SK-N-SH (cell line): ENCODE measurements at regions not wholly inside any gene's neighbourhood (a gene's known extent, or its start where the extent isn't known, plus 50 kb on each side); places are given as distances from the start of the nearest gene placed in this dataset.
A peak's percentile ranks its signal among the peaks of the same experiment; 100 is the strongest.

ENCODE experiments used
- CTCF ChIA-PET: fragments of 300-600, 350-600 bp; formaldehyde crosslinking; extraction: SDS; loops from one replicate; lab custom pipeline; 2021; lab: Yijun Ruan, JAX
- POLR2A ChIA-PET: fragments of 350-600 bp; sonication (Branson Sonifier 250); formaldehyde crosslinking; extraction: SDS; loops from one replicate; lab custom pipeline; 2020; ENCODE audit warnings: antibody characterized with exemption, inconsistent platforms; lab: Yijun Ruan, JAX
- DNase-seq: peaks from one replicate; pipeline ENCODE4 v3.0.0; 2012
- H2AFZ ChIP-seq: fragments of 200-600 bp; sonication (generic); 2 replicates; pipeline ENCODE4 v1.8.1; 2016; ENCODE audit warnings: antibody characterized with exemption, mild to moderate bottlenecking, low read depth
- H3F3A ChIP-seq: fragments of 200-600 bp; sonication (generic); replicated peaks from 2 replicates; pipeline ENCODE3; 2016; ENCODE audit warnings: antibody characterized with exemption, mild to moderate bottlenecking; ENCODE audit not compliant: insufficient read depth
- H3K27ac ChIP-seq, 2 experiments: fragments of 200-500 bp in 1 of 2; fragments of 200-600 bp in 1 of 2; sonication (Bioruptor generic) in 1 of 2; sonication (generic), shearing (Covaris generic) in 1 of 2; 2 replicates each; pipeline versions ENCODE4 v1.5.1 to v1.6.1; 2014 to 2016; ENCODE audit warnings: low read depth in 2 of 2, inconsistent platforms in 1 of 2, low read length in 1 of 2, mild to moderate bottlenecking in 1 of 2, mixed read lengths in 1 of 2
- H3K27me3 ChIP-seq: fragments of 200-600 bp; sonication (generic), shearing (Covaris generic); 2 replicates; pipeline ENCODE4 v1.6.1; 2016; ENCODE audit warnings: mixed run types; ENCODE audit not compliant: insufficient read depth
- H3K36me3 ChIP-seq, 2 experiments: fragments of 200-500 bp in 1 of 2; fragments of 200-600 bp in 1 of 2; sonication (Bioruptor generic) in 1 of 2; sonication (generic) in 1 of 2; replicated peaks in 1 of 2; 2 replicates each; pipeline versions ENCODE3 to v1.5.1; 2014 to 2016; ENCODE audit warnings: low read length in 1 of 2, mild to moderate bottlenecking in 1 of 2; ENCODE audit not compliant: insufficient read depth in 2 of 2, control insufficient read depth in 1 of 2
- H3K4me1 ChIP-seq, 2 experiments: fragments of 200-500 bp in 1 of 2; fragments of 200-600 bp in 1 of 2; sonication (Bioruptor generic) in 1 of 2; sonication (generic), shearing (Covaris generic) in 1 of 2; 2 replicates each; pipeline versions ENCODE4 v1.5.1 to v1.6.1; 2014 to 2016; ENCODE audit warnings: low read depth in 1 of 2, low read length in 1 of 2, mixed run types in 1 of 2; ENCODE audit not compliant: insufficient read depth in 2 of 2, control insufficient read depth in 1 of 2
- H3K4me2 ChIP-seq: fragments of 200-600 bp; sonication (generic), shearing (Covaris generic); 2 replicates; pipeline ENCODE4 v1.6.1; 2017; ENCODE audit warnings: mixed run types
- H3K4me3 ChIP-seq, 2 experiments: fragments of 200-500 bp in 1 of 2; fragments of 200-600 bp in 1 of 2; sonication (Bioruptor generic) in 1 of 2; sonication (generic), shearing (Covaris generic) in 1 of 2; 2 replicates each; pipeline versions ENCODE4 v1.5.1 to v1.8.1; 2014 to 2016; ENCODE audit warnings: low read depth in 2 of 2, inconsistent platforms in 1 of 2, low read length in 1 of 2, mild to moderate bottlenecking in 1 of 2, mixed read lengths in 1 of 2, moderate library complexity in 1 of 2
- H3K79me2 ChIP-seq: fragments of 200-600 bp; sonication (generic); 2 replicates; pipeline ENCODE4 v1.8.1; 2017; ENCODE audit warnings: mild to moderate bottlenecking; ENCODE audit not compliant: insufficient read depth
- H3K9ac ChIP-seq: fragments of 200-600 bp; sonication (generic); 2 replicates; pipeline ENCODE4 v1.6.1; 2017; ENCODE audit warnings: mixed run types
- H3K9me2 ChIP-seq: fragments of 200-600 bp; sonication (generic); 2 replicates; pipeline ENCODE4 v1.6.1; 2017; ENCODE audit warnings: mixed run types
- H3K9me3 ChIP-seq: fragments of 200-600 bp; sonication (generic); 2 replicates; pipeline ENCODE4 v1.6.1; 2017; ENCODE audit warnings: mixed run types, mild to moderate bottlenecking, moderate library complexity
- H4K20me1 ChIP-seq: fragments of 200-600 bp; sonication (generic); 2 replicates; pipeline ENCODE4 v1.6.1; 2017; ENCODE audit warnings: mild to moderate bottlenecking, mixed run types; ENCODE audit not compliant: insufficient read depth
- CHD2 ChIP-seq: fragments of 150-350 bp; IDR thresholded peaks from 2 replicates; pipeline ENCODE4 v1.6.1; 2018; ENCODE audit warnings: low read length; ENCODE audit not compliant: partially characterized antibody
- FOSL2 ChIP-seq: IDR thresholded peaks from 2 replicates; pipeline ENCODE4 v1.4.0; 2012; ENCODE audit warnings: low read depth, mild to moderate bottlenecking, moderate library complexity, borderline replicate concordance
- JUND ChIP-seq: IDR thresholded peaks from 2 replicates; pipeline ENCODE4 v1.4.0; 2012
- NFIC ChIP-seq: IDR thresholded peaks from 2 replicates; pipeline ENCODE4 v1.4.0; 2012; ENCODE audit warnings: borderline replicate concordance
- NRF1 ChIP-seq: IDR thresholded peaks from 2 replicates; pipeline ENCODE4 v1.6.1; 2012; ENCODE audit warnings: low read depth, mild to moderate bottlenecking, low read length
- SMC3 ChIP-seq: IDR thresholded peaks from 2 replicates; pipeline ENCODE4 v1.6.1; 2012; ENCODE audit warnings: low read depth, low read length, improper control_type of control experiment
- YY1 ChIP-seq: IDR thresholded peaks from 2 replicates; pipeline ENCODE4 v1.4.0; 2012; ENCODE audit warnings: low read depth, mild to moderate bottlenecking
- ZBTB33 ChIP-seq: IDR thresholded peaks from 2 replicates; pipeline ENCODE4 v1.4.0; 2012; ENCODE audit warnings: low read depth, borderline replicate concordance
- WGBS: methylation state at CpG from one replicate; pipeline ENCODE4 v1.1.6; 2017; ENCODE audit warnings: low lambda C conversion rate; 5-methylcytosine and 5-hydroxymethylcytosine counted together
- TF ChIP-seq, protein P1 (sequence below): IDR thresholded peaks from 2 replicates; pipeline ENCODE4; 2012
- TF ChIP-seq, protein P2 (sequence below): IDR thresholded peaks from 2 replicates; pipeline ENCODE4 v1.4.0; 2012; ENCODE audit warnings: low read depth, borderline replicate concordance

GRCh38 chr7:68547181-68547580, 1051.1 kb upstream of the AUTS2 start:
- Histone ChIP-seq H3F3A (no peaks in the 10 kb centered on the region), H3K79me2 (no peaks in the 10 kb centered on the region), H3K36me3 (no peaks in the 10 kb centered on the region), H2AFZ (peak overlapping the region; percentile 45; the same call in 1 of the 2 replicates), H3K9me3 (no peaks in the 10 kb centered on the region), H3K9me2 (no peaks in the 10 kb centered on the region), H3K27ac (peak overlapping the region in 1 of 2 experiments; percentile 49; a peak in 2 of 4 replicates), H3K4me3 (no peak overlapping the region), H3K27me3 (no peaks in the 10 kb centered on the region), H3K4me2 (0 out of 2 replicates have a peak overlapping the region, but pooled peaks have one; percentile 3), H3K4me1 (peaks cover 0 to 6% of the 10 kb centered on the region in 2 experiments; a peak in 1 of 4 replicates), H4K20me1 (no peaks in the 10 kb centered on the region), H3K9ac (no peak overlapping the region)
- TF ChIP-seq NRF1, result no peak
- TF ChIP-seq JUND, result peak; percentile 31; the same call in 1 of the 2 replicates
- TF ChIP-seq, protein P1, sequence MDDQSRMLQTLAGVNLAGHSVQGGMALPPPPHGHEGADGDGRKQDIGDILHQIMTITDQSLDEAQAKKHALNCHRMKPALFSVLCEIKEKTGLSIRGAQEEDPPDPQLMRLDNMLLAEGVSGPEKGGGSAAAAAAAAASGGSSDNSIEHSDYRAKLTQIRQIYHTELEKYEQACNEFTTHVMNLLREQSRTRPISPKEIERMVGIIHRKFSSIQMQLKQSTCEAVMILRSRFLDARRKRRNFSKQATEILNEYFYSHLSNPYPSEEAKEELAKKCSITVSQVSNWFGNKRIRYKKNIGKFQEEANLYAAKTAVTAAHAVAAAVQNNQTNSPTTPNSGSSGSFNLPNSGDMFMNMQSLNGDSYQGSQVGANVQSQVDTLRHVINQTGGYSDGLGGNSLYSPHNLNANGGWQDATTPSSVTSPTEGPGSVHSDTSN, result peak; percentile 37
- TF ChIP-seq FOSL2, result 0 out of 2 replicates have a peak, but pooled peaks have one; percentile 31
- WGBS, result 44% methylated on average over 6 of the region's 6 CpGs
- POLR2A ChIA-PET, result no interaction called here
- no peak for DNase-seq
- CTCF ChIA-PET, result interaction anchor here (1.2 to 1.4 kb wide), 2 partner anchors 10 to 35 kb away, joined by 3 to 4 read pairs; no protein-coding TSS in a partner anchor

- Histone ChIP-seq H4K20me1 (no peaks in the 10 kb centered on the region), H3K9me2 (no peaks in the 10 kb centered on the region), H3K4me2 (no peak overlapping the region), H3K27me3 (no peaks in the 10 kb centered on the region), H3K79me2 (no peaks in the 10 kb centered on the region), H3K9me3 (no peaks in the 10 kb centered on the region), H3K4me3 (no peak overlapping the region), H3K36me3 (no peaks in the 10 kb centered on the region), H3K27ac (peak overlapping the region in 1 of 2 experiments; percentile 49; a peak in 1 of 4 replicates), H3K9ac (no peak overlapping the region), H3F3A (no peaks in the 10 kb centered on the region), H2AFZ (peak overlapping the region; percentile 45; the same call in 1 of the 2 replicates), H3K4me1 (peaks cover 0 to 6% of the 10 kb centered on the region in 2 experiments; a peak in 1 of 4 replicates)
- no peak for DNase-seq
- WGBS, result 70% methylated on average over 10 of the region's 10 CpGs
- TF ChIP-seq NFIC, result no peak
- no peak for TF ChIP-seq SMC3
- no peak for TF ChIP-seq CHD2
- TF ChIP-seq, protein P2, sequence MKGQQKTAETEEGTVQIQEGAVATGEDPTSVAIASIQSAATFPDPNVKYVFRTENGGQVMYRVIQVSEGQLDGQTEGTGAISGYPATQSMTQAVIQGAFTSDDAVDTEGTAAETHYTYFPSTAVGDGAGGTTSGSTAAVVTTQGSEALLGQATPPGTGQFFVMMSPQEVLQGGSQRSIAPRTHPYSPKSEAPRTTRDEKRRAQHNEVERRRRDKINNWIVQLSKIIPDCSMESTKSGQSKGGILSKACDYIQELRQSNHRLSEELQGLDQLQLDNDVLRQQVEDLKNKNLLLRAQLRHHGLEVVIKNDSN, result no peak
- TF ChIP-seq YY1, result no peak
- TF ChIP-seq ZBTB33, result no peak
- POLR2A ChIA-PET, result no interaction called here
- CTCF ChIA-PET, result interaction anchor here (1.4 kb wide), 1 partner anchor 11 kb away, joined by 4 read pairs; no protein-coding TSS in a partner anchor
Measured at GRCh38 chr7:68547799-68548198, 1050.5 kb upstream of the AUTS2 start.
